Caco-2 (cell line): ENCODE measurements at regions not wholly inside any gene's neighbourhood (a gene's known extent, or its start where the extent isn't known, plus 50 kb on each side); places are given as distances from the start of the nearest gene placed in this dataset.
A peak's percentile ranks its signal among the peaks of the same experiment; 100 is the strongest.
"Not testable (repeated sequence)": the region's sequence is repeated elsewhere in the genome, so short reads cannot be mapped to it uniquely, and the experiment has no call there.

ENCODE experiments used
- BruUV-seq: library from RNA; stranded (reverse); fragments of 400-500 nt; replicated peaks from 2 replicates; lab custom pipeline; 2021; lab: Mats Ljungman, UMichigan
- CTCF ChIA-PET: fragments of 300-600 bp; sonication (Branson Sonifier 250); formaldehyde crosslinking; loops from one replicate; lab custom pipeline; 2022; ENCODE audit warnings: antibody characterized with exemption; lab: Charles Lee
- POLR2A ChIA-PET: fragments of 300-600 bp; sonication (Branson Sonifier 250); formaldehyde crosslinking; loops from one replicate; lab custom pipeline; 2022; ENCODE audit warnings: antibody characterized with exemption; lab: Charles Lee
- DNase-seq, 2 experiments: peaks; one replicate each; pipeline versions ENCODE4 v3.0.0 to v3.0.0-alpha.2; 2020 to 2022
- H3K27me3 ChIP-seq: replicated peaks from 2 replicates; pipeline ENCODE4 v1.6.0; 2011; ENCODE audit warnings: low read length; ENCODE audit not compliant: control insufficient read depth, insufficient read depth
- H3K36me3 ChIP-seq: 2 replicates; pipeline ENCODE4 v1.5.1; 2011; ENCODE audit warnings: low read length; ENCODE audit not compliant: control insufficient read depth, insufficient read depth
- H3K4me1 ChIP-seq: fragments of 250-450 bp; sonication (Bioruptor Pico); 2 replicates; pipeline ENCODE4 v1.5.1; 2020; ENCODE audit warnings: mild to moderate bottlenecking
- H3K4me3 ChIP-seq: 2 replicates; pipeline ENCODE4 v1.5.1; 2011; ENCODE audit warnings: low read depth, mild to moderate bottlenecking, control low read depth, low read length
- H3K9me3 ChIP-seq: fragments of 250-450 bp; sonication (Bioruptor Pico); 2 replicates; pipeline ENCODE4 v1.5.1; 2020; ENCODE audit warnings: mild to moderate bottlenecking, moderate library complexity
- H3K27ac Mint-ChIP-seq: one replicate; pipeline ENCODE4 v1.8.0; 2022; ENCODE audit warnings: mixed read lengths; ENCODE audit not compliant: unreplicated experiment
- H3K27me3 Mint-ChIP-seq: one replicate; pipeline ENCODE4 v1.8.0; 2022; ENCODE audit warnings: mixed read lengths; ENCODE audit not compliant: insufficient read depth, unreplicated experiment
- H3K36me3 Mint-ChIP-seq: one replicate; pipeline ENCODE4 v1.8.0; 2022; ENCODE audit warnings: mild to moderate bottlenecking, mixed read lengths; ENCODE audit not compliant: insufficient read depth, unreplicated experiment
- H3K4me1 Mint-ChIP-seq: one replicate; pipeline ENCODE4 v1.8.0; 2022; ENCODE audit warnings: low read depth, mixed read lengths; ENCODE audit not compliant: unreplicated experiment
- H3K4me3 Mint-ChIP-seq: one replicate; pipeline ENCODE4 v1.8.0; 2022; ENCODE audit warnings: mild to moderate bottlenecking, moderate library complexity, mixed read lengths; ENCODE audit not compliant: unreplicated experiment
- H3K9me3 Mint-ChIP-seq: one replicate; pipeline ENCODE4 v1.8.0; 2022; ENCODE audit warnings: mixed read lengths; ENCODE audit not compliant: unreplicated experiment
- intact Hi-C: fragments of 100-400 bp; cut with micrococcal nuclease; formaldehyde crosslinking; loops from one replicate; pipeline ENCODE4 v1.10.0; 2022; ENCODE audit not compliant: unreplicated experiment
- TF ChIP-seq, protein P1 (sequence below), 2 experiments: fragments of 200-600 bp in 1 of 2; IDR thresholded peaks; 1 replicate in 1 of 2; 2 replicates in 1 of 2; pipeline versions ENCODE4 v1.5.1 to v1.8.0; 2011 to 2022; ENCODE audit warnings: antibody characterized with exemption in 1 of 2, control low read depth in 1 of 2, inconsistent platforms in 1 of 2, low read depth in 1 of 2, low read length in 1 of 2, mild to moderate bottlenecking in 1 of 2, moderate library complexity in 1 of 2; ENCODE audit not compliant: insufficient read depth in 1 of 2, severe bottlenecking in 1 of 2, unreplicated experiment in 1 of 2

DNA sequence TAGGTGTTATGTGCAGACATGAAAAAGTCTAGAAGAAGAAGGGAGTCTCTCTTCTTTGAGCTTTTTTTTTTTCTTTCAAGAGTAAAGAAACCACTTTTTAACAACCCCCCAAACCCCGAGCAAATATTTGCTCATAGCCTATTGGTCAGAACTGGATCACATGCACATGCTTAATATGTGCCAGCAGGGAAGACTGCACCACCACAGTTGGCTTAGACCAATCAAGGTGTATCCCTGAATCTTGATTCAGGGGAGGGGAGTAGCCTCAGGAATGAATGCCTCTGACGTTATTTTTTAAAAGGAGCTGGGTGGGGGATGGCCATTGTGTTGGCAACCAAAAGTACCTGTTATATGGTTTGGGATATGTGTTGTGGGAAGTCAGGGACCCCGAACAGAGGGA lies 171.4 kb upstream of the NABP1 start:
- peaks cover 6% of the 10 kb centered on the region for H3K4me1 ChIP-seq
- Mint-ChIP-seq H3K27me3 (no peaks in the 10 kb centered on the region), H3K4me1 (peaks cover 6% of the 10 kb centered on the region), H3K36me3 (peaks cover 7% of the 10 kb centered on the region), H3K9me3 (peaks cover 25% of the 10 kb centered on the region), H3K4me3 (no peak overlapping the region), H3K27ac (peak overlapping the region; percentile 37)
- H3K4me3 ChIP-seq, result no peak overlapping the region
- ChIA-PET CTCF (no interaction called here), POLR2A (no interaction called here)
- H3K36me3 ChIP-seq, result no peaks in the 10 kb centered on the region
- intact Hi-C loops, result no loop called here
- no peaks in the 10 kb centered on the region for H3K27me3 ChIP-seq
- DNase-seq, result no peak
- H3K9me3 ChIP-seq, result peaks cover 18% of the 10 kb centered on the region
- no TSS peak for BruUV-seq
- TF ChIP-seq, protein P1, sequence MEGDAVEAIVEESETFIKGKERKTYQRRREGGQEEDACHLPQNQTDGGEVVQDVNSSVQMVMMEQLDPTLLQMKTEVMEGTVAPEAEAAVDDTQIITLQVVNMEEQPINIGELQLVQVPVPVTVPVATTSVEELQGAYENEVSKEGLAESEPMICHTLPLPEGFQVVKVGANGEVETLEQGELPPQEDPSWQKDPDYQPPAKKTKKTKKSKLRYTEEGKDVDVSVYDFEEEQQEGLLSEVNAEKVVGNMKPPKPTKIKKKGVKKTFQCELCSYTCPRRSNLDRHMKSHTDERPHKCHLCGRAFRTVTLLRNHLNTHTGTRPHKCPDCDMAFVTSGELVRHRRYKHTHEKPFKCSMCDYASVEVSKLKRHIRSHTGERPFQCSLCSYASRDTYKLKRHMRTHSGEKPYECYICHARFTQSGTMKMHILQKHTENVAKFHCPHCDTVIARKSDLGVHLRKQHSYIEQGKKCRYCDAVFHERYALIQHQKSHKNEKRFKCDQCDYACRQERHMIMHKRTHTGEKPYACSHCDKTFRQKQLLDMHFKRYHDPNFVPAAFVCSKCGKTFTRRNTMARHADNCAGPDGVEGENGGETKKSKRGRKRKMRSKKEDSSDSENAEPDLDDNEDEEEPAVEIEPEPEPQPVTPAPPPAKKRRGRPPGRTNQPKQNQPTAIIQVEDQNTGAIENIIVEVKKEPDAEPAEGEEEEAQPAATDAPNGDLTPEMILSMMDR (IDR thresholded peaks at IDR 0.05; ENCODE audit: insufficient read depth in 1 of 2, low read depth in 1 of 2, low read length in 1 of 2, severe bottlenecking in 1 of 2, unreplicated experiment in 1 of 2), result no peak

DNA sequence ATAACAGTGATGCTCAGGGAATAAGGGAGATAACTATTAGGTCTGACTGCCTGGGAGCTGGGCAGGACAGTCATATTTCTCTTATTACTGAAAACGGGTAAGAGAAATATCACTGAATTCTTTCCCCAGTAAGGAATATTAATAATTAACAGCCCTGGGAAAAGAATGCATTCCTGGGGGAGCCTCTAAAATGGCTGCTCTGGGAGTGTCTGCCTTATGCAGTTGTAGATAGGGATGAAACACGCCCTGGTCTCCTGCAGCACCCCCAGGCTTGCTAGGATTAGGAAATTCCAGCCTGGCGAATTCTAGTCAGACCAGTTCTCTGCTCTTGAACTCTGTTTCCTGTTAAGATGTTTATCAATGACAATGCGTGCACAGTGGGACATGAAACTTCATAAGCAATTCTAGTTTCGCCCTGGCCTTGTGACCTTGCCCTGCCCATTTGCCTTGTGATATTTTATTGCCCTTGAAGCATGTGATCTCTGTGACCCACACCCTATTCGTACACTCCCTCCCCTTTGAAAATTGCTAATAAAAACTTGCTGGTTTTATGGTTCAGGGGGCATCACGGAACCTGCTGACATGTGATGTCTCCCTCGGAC lies 170.6 kb upstream of the NABP1 start:
- H3K36me3 ChIP-seq, H3K4me1 Mint-ChIP-seq, H3K4me3 Mint-ChIP-seq, H3K27me3 Mint-ChIP-seq, BruUV-seq, H3K4me3 ChIP-seq, intact Hi-C loops, POLR2A ChIA-PET, H3K4me1 ChIP-seq, CTCF ChIA-PET, H3K27me3 ChIP-seq, H3K36me3 Mint-ChIP-seq: not testable (repeated sequence)
- Mint-ChIP-seq H3K9me3 (peaks cover 25% of the 10 kb centered on the region), H3K27ac (peak overlapping the region; percentile 82)
- DNase-seq, result peak; percentile 63 to 68
- H3K9me3 ChIP-seq, result peaks cover 18% of the 10 kb centered on the region

DNA sequence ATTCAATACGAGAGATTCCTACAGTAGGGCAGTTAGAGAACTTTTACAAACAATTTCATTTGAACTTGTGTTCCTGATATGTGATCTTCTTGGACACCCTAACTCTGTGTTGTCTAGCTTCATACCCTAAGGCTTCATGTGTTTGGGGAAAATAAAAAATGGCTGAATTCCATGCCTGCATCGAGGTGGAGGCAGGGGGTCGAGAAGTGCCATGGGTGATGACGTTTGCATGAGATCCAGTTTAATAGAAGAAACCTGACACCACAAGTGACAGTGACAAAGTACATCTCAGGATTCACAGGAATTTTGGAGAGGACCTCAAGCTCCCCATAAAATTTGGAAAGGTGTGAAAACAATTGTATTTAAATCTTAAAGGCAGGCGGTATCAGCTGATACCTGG lies 169.2 kb upstream of the NABP1 start:
- peaks cover 6% of the 10 kb centered on the region for H3K4me1 Mint-ChIP-seq
- H3K36me3 Mint-ChIP-seq, result peaks cover 7% of the 10 kb centered on the region
- Histone ChIP-seq H3K36me3 (no peaks in the 10 kb centered on the region), H3K9me3 (peaks cover 18% of the 10 kb centered on the region), H3K4me3 (no peak overlapping the region), H3K4me1 (peaks cover 6% of the 10 kb centered on the region; the same call in 1 of the 2 replicates), H3K27me3 (no peaks in the 10 kb centered on the region)
- BruUV-seq, result no TSS peak
- ChIA-PET POLR2A (no interaction called here), CTCF (no interaction called here)
- H3K4me3 Mint-ChIP-seq, result no peak overlapping the region
- H3K9me3 Mint-ChIP-seq, result peaks cover 25% of the 10 kb centered on the region
- DNase-seq, result no peak
- intact Hi-C loops, result no loop called here
- H3K27ac Mint-ChIP-seq, result no peak overlapping the region
- TF ChIP-seq, protein P1 (IDR thresholded peaks at IDR 0.05; ENCODE audit: insufficient read depth in 1 of 2, low read depth in 1 of 2, low read length in 1 of 2, severe bottlenecking in 1 of 2, unreplicated experiment in 1 of 2), result no peak
- H3K27me3 Mint-ChIP-seq, result no peaks in the 10 kb centered on the region
